ENCODE measurements at regions not wholly inside any gene's neighbourhood (a gene's known extent, or its start where the extent isn't known, plus 50 kb on each side); places are given as distances from the start of the nearest gene placed in this dataset.

- TF ChIP-seq CTCF (conservative IDR thresholded peaks at IDR 0.05; ENCODE audit: low read length) = no peak
- no peak for TF ChIP-seq EZH2phosphoT487 (IDR thresholded peaks at IDR 0.05; ENCODE audit: borderline replicate concordance)
Measured at GRCh38 chr2:109710505-109711229, 83.4 kb upstream of the RGPD5 start.

Measured in Loucy (cell line).